K562 (cell line): ENCODE measurements at regions not wholly inside any gene's neighbourhood (a gene's known extent, or its start where the extent isn't known, plus 50 kb on each side); places are given as distances from the start of the nearest gene placed in this dataset.

Experiments used
- ATAC-seq: fragments of 200-7000 bp; cut with Tn5 transposase; 3 replicates; pipeline ENCODE4 v1.9.1; 2020; ENCODE audit warnings: moderate library complexity
- BruUV-seq: library from RNA; stranded (reverse); fragments of 400-500 nt; replicated peaks from 2 replicates; lab custom pipeline; 2021; lab: Mats Ljungman, UMichigan
- CTCF ChIA-PET: fragments of 300-600 bp; formaldehyde crosslinking; extraction: SDS; loops from one replicate; lab custom pipeline; 2021; ENCODE audit warnings: low intra/inter-chr PET ratio; lab: Yijun Ruan, JAX
- POLR2A ChIA-PET: fragments of 300-600, 350-650 bp; sonication (Branson Sonifier 250); formaldehyde crosslinking; extraction: SDS; loops from one replicate; lab custom pipeline; 2021; ENCODE audit warnings: antibody characterized with exemption, inconsistent platforms; lab: Yijun Ruan, JAX
- DNase-seq, 4 experiments: peaks; one replicate each; pipeline versions ENCODE4 v3.0.0 to v3.0.0-alpha.2; 2011 to 2018; ENCODE audit warnings: low spot score in 3 of 4, mixed read lengths in 3 of 4; ENCODE audit errors: extremely low read depth in 1 of 4
- FAIRE-seq: peaks from 2 replicates; lab custom pipeline; 2011; peaks lifted over from hg19 to GRCh38; lab: Jason Lieb, UNC
- H2AFZ ChIP-seq: 2 replicates; pipeline ENCODE4 v1.6.0; 2011; ENCODE audit warnings: low read depth, low read length, control low read depth, inconsistent platforms
- H3K27ac ChIP-seq: fragments of 200-600 bp; 3 replicates; pipeline ENCODE4 v1.8.0; 2011; ENCODE audit warnings: low read depth, mild to moderate bottlenecking, control low read depth, inconsistent platforms, low read length, moderate library complexity, mixed read lengths; ENCODE audit errors: extremely low read depth
- H3K27me3 ChIP-seq, 2 experiments: fragments of 300-600 bp in 1 of 2; 2 replicates in 1 of 2; 3 replicates in 1 of 2; pipeline versions ENCODE4 v1.6.0 to v1.8.0; 2011; ENCODE audit warnings: inconsistent platforms in 2 of 2, low read length in 2 of 2, mild to moderate bottlenecking in 1 of 2, mixed read lengths in 1 of 2, moderate library complexity in 1 of 2; ENCODE audit not compliant: control insufficient read depth in 2 of 2, insufficient read depth in 2 of 2
- H3K36me3 ChIP-seq: fragments of 300-600 bp; 3 replicates; pipeline ENCODE4 v1.8.0; 2011; ENCODE audit warnings: mild to moderate bottlenecking, low read length, inconsistent platforms; ENCODE audit not compliant: control insufficient read depth, insufficient read depth
- H3K4me1 ChIP-seq, 2 experiments: fragments of 200-600 bp in 1 of 2; replicated peaks in 1 of 2; 2 replicates in 1 of 2; 3 replicates in 1 of 2; pipeline versions ENCODE4 v1.5.1 to v1.8.0; 2011; ENCODE audit warnings: inconsistent platforms in 2 of 2, low read length in 2 of 2, mild to moderate bottlenecking in 1 of 2, mixed read lengths in 1 of 2, moderate library complexity in 1 of 2; ENCODE audit not compliant: control insufficient read depth in 2 of 2, insufficient read depth in 2 of 2
- H3K4me2 ChIP-seq: 2 replicates; pipeline ENCODE4 v1.6.1; 2011; ENCODE audit warnings: low read length, control low read depth, inconsistent platforms, mixed read lengths; ENCODE audit not compliant: insufficient read depth
- H3K4me3 ChIP-seq: fragments of 200-600 bp; sonication (generic), shearing (Covaris generic); 2 replicates; pipeline ENCODE4 v1.5.1; 2016; ENCODE audit warnings: control low read depth, inconsistent platforms
- H3K79me2 ChIP-seq: fragments of 200-600 bp; 3 replicates; pipeline ENCODE4 v1.8.0; 2011; ENCODE audit warnings: low read length, inconsistent platforms; ENCODE audit not compliant: control insufficient read depth, insufficient read depth
- H3K9ac ChIP-seq, 2 experiments: 2 replicates each; pipeline versions ENCODE4 v1.6.0 to v1.6.1; 2011; ENCODE audit warnings: low read depth in 2 of 2, low read length in 2 of 2, control low read depth in 1 of 2, inconsistent platforms in 1 of 2, mild to moderate bottlenecking in 1 of 2, mixed read lengths in 1 of 2; ENCODE audit not compliant: insufficient read depth in 1 of 2
- H3K9me1 ChIP-seq: one replicate; pipeline ENCODE4 v1.6.0; 2011; ENCODE audit warnings: inconsistent platforms, mild to moderate bottlenecking, low read length, moderate library complexity; ENCODE audit not compliant: control insufficient read depth, insufficient read depth
- H3K9me3 ChIP-seq: replicated peaks from 2 replicates; pipeline ENCODE4 v1.5.1; 2011; ENCODE audit warnings: low read depth, low read length, inconsistent platforms; ENCODE audit not compliant: control insufficient read depth, insufficient read depth
- H4K20me1 ChIP-seq: replicated peaks from 2 replicates; pipeline ENCODE4 v1.6.1; 2011; ENCODE audit warnings: low read length, inconsistent platforms, mixed read lengths; ENCODE audit not compliant: control insufficient read depth, insufficient read depth
- CREBBP ChIP-seq: IDR thresholded peaks from one replicate; pipeline ENCODE4 v1.6.1; 2012; ENCODE audit warnings: low read depth, mild to moderate bottlenecking, control low read depth, inconsistent platforms, low read length
- ELF4 ChIP-seq: fragments of 450-650 bp; formaldehyde crosslinking; IDR thresholded peaks from 2 replicates; pipeline ENCODE4 v1.4.0; 2022; ENCODE audit warnings: missing genetic modification characterization
- GTF2E2 ChIP-seq: fragments of 200-800 bp; sonication (Bioruptor generic); IDR thresholded peaks from 2 replicates; pipeline ENCODE4 v1.6.1; 2016; ENCODE audit warnings: missing genetic modification characterization, missing compliant biosample characterization
- RBM39 ChIP-seq: fragments of 200-400 bp; formaldehyde crosslinking; optimal IDR thresholded peaks from 2 replicates; pipeline ENCODE3; 2018; ENCODE audit warnings: low read depth, low read length
- SREBF2 ChIP-seq: sonication (generic); formaldehyde crosslinking; IDR thresholded peaks from 2 replicates; pipeline ENCODE4 v1.4.0; 2020; ENCODE audit warnings: mild to moderate bottlenecking, missing genetic modification reagents
- STAT5B ChIP-seq: fragments of 250-450 bp; sonication (Bioruptor Pico); IDR thresholded peaks from 2 replicates; pipeline ENCODE4 v1.8.0; 2021; ENCODE audit warnings: mild to moderate bottlenecking, inconsistent platforms
- ZNF57 ChIP-seq: fragments of 450-650 bp; formaldehyde crosslinking; IDR thresholded peaks from 2 replicates; pipeline ENCODE4 v1.4.0; 2020; ENCODE audit warnings: mild to moderate bottlenecking, moderate library complexity
- ZNF785 ChIP-seq: fragments of 250-450 bp; sonication (Bioruptor Pico); IDR thresholded peaks from 2 replicates; pipeline ENCODE4 v1.4.0; 2020; ENCODE audit warnings: mild to moderate bottlenecking
- WGBS: fragments of 100-300 bp; shearing (Covaris generic); methylation state at CpG from one replicate; pipeline ENCODE4 v1.1.6; 2016; ENCODE audit warnings: low coverage, mixed read lengths; ENCODE audit not compliant: insufficient coverage; ENCODE audit errors: missing lambda C conversion rate; 5-methylcytosine and 5-hydroxymethylcytosine counted together
- in situ Hi-C: fragments of 300-500 bp; cut with MboI; formaldehyde crosslinking; loops from 4 replicates; pipeline ENCODE4 v1.15.0; 2018; ENCODE audit warnings: inconsistent platforms, mixed read lengths
- intact Hi-C: fragments of 100-400 bp; cut with micrococcal nuclease; formaldehyde crosslinking; loops from 2 replicates; pipeline ENCODE4 v1.14.2; 2022
- TF ChIP-seq, protein P1 (sequence below): fragments of 450-650 bp; IDR thresholded peaks from 2 replicates; pipeline ENCODE4 v1.6.1; 2017; ENCODE audit warnings: antibody characterized with exemption
- TF ChIP-seq, protein P2 (sequence below), 2 experiments: fragments of 200-800 bp in 1 of 2; sonication (Bioruptor generic) in 1 of 2; sonication (generic) in 1 of 2; formaldehyde crosslinking in 1 of 2; IDR thresholded peaks in 1 of 2; conservative IDR thresholded peaks in 1 of 2; 2 replicates each; pipeline versions ENCODE4 v1.5.0 to v1.6.1; 2016 to 2020; ENCODE audit warnings: missing compliant biosample characterization in 1 of 2, missing genetic modification characterization in 1 of 2, missing genetic modification reagents in 1 of 2
- TF ChIP-seq, protein P3 (sequence below), 2 experiments: fragments of 450-650 bp; IDR thresholded peaks; 2 replicates each; pipeline ENCODE4 v1.6.1; 2018; ENCODE audit warnings: mild to moderate bottlenecking in 2 of 2, low read depth in 1 of 2; ENCODE audit not compliant: partially characterized antibody in 2 of 2
- TF ChIP-seq, protein P4 (sequence below): sonication (generic); formaldehyde crosslinking; IDR thresholded peaks from 2 replicates; pipeline ENCODE4 v1.8.1; 2023; ENCODE audit warnings: mild to moderate bottlenecking, missing genetic modification reagents

DNA sequence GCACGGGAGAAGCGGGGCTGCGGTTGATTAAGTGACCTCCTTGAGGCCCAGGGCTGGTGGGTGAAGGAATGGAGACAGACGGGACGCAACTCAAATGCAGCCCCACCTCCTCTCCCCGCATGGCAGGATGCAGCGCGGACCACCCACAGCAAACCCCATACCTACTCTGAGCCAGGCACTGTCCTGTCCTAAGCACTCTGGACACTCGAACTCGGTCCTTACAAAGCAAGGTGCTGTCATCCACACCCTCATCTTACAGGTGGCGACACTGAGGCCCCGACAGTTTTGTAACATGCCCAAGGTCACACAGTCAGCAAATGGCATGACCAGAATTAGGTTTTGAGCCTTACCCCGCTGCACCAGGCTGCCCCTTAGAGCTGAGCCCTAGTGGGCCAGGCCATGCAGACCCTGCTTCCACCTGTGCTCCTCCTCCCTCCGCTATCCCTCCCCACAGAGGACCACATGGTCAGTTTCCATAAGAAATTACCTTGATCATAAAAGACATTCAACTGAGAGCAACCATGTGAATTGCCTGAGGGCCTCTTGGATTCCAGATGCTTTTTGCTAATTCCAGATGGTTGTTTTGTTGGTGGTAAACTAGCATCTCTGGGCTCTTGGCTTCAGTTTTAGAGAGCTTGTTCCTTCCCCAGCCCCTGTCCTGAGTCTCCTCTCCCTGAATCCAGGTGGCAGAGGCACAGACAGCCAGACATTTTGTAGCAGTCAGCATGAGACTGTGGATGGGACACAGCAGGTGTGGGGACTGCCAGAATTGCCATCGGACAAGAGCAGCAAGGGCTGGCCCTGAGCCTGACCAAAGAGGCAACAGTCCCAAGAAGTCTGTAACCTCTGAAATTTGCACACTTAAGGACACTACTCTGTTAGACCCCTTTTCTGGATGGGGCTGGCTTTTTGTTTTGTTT, 171.9 kb upstream of the PMEPA1 start:
- H3K36me3 ChIP-seq: no peaks in the 10 kb centered on the region
- ATAC-seq (no peak), DNase-seq (no peak), FAIRE-seq (no peak)
- peaks cover 4% of the 10 kb centered on the region; the same call in 1 of the 2 replicates for H4K20me1 ChIP-seq
- ChIA-PET CTCF (no interaction called here), POLR2A (no interaction called here)
- in situ Hi-C loops: no loop called here
- H3K9ac ChIP-seq: no peak overlapping the region
- no peak overlapping the region for H3K4me2 ChIP-seq
- no peaks in the 10 kb centered on the region for H3K4me1 ChIP-seq
- no TSS peak for BruUV-seq
- no peaks in the 10 kb centered on the region for H3K9me1 ChIP-seq
- WGBS: 1% methylated on average over 15 of the region's 15 CpGs
- H3K9me3 ChIP-seq: no peaks in the 10 kb centered on the region
- H2AFZ ChIP-seq: no peak overlapping the region
- peaks cover 15 to 45% of the 10 kb centered on the region in 2 experiments; a peak in 4 of 5 replicates for H3K27me3 ChIP-seq
- H3K79me2 ChIP-seq: no peaks in the 10 kb centered on the region
- H3K4me3 ChIP-seq: no peak overlapping the region
- intact Hi-C loops: no loop called here
- H3K27ac ChIP-seq: no peak overlapping the region
- TF ChIP-seq, protein P1, sequence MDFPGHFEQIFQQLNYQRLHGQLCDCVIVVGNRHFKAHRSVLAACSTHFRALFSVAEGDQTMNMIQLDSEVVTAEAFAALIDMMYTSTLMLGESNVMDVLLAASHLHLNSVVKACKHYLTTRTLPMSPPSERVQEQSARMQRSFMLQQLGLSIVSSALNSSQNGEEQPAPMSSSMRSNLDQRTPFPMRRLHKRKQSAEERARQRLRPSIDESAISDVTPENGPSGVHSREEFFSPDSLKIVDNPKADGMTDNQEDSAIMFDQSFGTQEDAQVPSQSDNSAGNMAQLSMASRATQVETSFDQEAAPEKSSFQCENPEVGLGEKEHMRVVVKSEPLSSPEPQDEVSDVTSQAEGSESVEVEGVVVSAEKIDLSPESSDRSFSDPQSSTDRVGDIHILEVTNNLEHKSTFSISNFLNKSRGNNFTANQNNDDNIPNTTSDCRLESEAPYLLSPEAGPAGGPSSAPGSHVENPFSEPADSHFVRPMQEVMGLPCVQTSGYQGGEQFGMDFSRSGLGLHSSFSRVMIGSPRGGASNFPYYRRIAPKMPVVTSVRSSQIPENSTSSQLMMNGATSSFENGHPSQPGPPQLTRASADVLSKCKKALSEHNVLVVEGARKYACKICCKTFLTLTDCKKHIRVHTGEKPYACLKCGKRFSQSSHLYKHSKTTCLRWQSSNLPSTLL: no peak
- no peak for TF ChIP-seq SREBF2 (CRISPR knock-in tag)
- no peak for TF ChIP-seq ZNF57 (CRISPR knock-in tag)
- no peak for TF ChIP-seq ZNF785 (CRISPR knock-in tag)
- TF ChIP-seq, protein P2, sequence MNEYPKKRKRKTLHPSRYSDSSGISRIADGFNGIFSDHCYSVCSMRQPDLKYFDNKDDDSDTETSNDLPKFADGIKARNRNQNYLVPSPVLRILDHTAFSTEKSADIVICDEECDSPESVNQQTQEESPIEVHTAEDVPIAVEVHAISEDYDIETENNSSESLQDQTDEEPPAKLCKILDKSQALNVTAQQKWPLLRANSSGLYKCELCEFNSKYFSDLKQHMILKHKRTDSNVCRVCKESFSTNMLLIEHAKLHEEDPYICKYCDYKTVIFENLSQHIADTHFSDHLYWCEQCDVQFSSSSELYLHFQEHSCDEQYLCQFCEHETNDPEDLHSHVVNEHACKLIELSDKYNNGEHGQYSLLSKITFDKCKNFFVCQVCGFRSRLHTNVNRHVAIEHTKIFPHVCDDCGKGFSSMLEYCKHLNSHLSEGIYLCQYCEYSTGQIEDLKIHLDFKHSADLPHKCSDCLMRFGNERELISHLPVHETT (CRISPR knock-in tag; conservative IDR thresholded peaks at IDR 0.05 in 1 of 2, IDR thresholded peaks at IDR 0.05 in 1 of 2): no peak
- TF ChIP-seq CREBBP: no peak
- TF ChIP-seq, protein P3, sequence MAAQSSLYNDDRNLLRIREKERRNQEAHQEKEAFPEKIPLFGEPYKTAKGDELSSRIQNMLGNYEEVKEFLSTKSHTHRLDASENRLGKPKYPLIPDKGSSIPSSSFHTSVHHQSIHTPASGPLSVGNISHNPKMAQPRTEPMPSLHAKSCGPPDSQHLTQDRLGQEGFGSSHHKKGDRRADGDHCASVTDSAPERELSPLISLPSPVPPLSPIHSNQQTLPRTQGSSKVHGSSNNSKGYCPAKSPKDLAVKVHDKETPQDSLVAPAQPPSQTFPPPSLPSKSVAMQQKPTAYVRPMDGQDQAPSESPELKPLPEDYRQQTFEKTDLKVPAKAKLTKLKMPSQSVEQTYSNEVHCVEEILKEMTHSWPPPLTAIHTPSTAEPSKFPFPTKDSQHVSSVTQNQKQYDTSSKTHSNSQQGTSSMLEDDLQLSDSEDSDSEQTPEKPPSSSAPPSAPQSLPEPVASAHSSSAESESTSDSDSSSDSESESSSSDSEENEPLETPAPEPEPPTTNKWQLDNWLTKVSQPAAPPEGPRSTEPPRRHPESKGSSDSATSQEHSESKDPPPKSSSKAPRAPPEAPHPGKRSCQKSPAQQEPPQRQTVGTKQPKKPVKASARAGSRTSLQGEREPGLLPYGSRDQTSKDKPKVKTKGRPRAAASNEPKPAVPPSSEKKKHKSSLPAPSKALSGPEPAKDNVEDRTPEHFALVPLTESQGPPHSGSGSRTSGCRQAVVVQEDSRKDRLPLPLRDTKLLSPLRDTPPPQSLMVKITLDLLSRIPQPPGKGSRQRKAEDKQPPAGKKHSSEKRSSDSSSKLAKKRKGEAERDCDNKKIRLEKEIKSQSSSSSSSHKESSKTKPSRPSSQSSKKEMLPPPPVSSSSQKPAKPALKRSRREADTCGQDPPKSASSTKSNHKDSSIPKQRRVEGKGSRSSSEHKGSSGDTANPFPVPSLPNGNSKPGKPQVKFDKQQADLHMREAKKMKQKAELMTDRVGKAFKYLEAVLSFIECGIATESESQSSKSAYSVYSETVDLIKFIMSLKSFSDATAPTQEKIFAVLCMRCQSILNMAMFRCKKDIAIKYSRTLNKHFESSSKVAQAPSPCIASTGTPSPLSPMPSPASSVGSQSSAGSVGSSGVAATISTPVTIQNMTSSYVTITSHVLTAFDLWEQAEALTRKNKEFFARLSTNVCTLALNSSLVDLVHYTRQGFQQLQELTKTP (IDR thresholded peaks at IDR 0.05; ENCODE audit: low read depth in 1 of 2, partially characterized antibody in 2 of 2): no peak
- TF ChIP-seq GTF2E2: no peak
- TF ChIP-seq, protein P4, sequence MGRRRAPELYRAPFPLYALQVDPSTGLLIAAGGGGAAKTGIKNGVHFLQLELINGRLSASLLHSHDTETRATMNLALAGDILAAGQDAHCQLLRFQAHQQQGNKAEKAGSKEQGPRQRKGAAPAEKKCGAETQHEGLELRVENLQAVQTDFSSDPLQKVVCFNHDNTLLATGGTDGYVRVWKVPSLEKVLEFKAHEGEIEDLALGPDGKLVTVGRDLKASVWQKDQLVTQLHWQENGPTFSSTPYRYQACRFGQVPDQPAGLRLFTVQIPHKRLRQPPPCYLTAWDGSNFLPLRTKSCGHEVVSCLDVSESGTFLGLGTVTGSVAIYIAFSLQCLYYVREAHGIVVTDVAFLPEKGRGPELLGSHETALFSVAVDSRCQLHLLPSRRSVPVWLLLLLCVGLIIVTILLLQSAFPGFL (CRISPR knock-in tag): no peak
- TF ChIP-seq STAT5B: no peak
- TF ChIP-seq ELF4: no peak
- no peak for TF ChIP-seq RBM39
